ENCODE measurements at regions not wholly inside any gene's neighbourhood (a gene's known extent, or its start where the extent isn't known, plus 50 kb on each side); places are given as distances from the start of the nearest gene placed in this dataset.

DNA sequence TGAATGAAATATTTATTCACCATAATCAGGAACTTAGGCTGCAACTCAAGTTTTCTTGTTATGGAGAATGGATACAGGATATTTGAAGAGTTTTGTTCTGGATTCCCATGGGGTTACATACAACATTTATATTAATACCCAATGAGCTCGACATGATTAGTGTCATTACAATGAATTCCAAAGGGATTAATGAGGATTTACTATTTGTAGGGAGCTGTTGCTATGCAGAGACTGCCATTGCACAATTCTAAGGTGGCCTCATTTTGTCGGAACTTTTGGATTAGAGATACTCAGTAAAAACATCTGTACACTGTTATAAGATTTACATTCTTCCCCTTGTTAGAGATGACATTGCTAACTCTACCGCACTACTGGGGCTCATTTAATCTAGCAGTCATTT, 586.8 kb upstream of the MAP3K7 start:
- H3K4me3 Mint-ChIP-seq, result no peak overlapping the region
- DNase-seq (no peak), ATAC-seq (ENCODE audit: low read depth) (no peak)
- CTCF ChIA-PET, result no interaction called here
- no peaks in the 10 kb centered on the region for H3K9me3 Mint-ChIP-seq
- no peaks in the 10 kb centered on the region for H3K4me1 Mint-ChIP-seq
- H3K36me3 Mint-ChIP-seq (ENCODE audit: low read depth), result no peaks in the 10 kb centered on the region
- no peak overlapping the region for H3K27ac Mint-ChIP-seq
- TF ChIP-seq, protein P1, sequence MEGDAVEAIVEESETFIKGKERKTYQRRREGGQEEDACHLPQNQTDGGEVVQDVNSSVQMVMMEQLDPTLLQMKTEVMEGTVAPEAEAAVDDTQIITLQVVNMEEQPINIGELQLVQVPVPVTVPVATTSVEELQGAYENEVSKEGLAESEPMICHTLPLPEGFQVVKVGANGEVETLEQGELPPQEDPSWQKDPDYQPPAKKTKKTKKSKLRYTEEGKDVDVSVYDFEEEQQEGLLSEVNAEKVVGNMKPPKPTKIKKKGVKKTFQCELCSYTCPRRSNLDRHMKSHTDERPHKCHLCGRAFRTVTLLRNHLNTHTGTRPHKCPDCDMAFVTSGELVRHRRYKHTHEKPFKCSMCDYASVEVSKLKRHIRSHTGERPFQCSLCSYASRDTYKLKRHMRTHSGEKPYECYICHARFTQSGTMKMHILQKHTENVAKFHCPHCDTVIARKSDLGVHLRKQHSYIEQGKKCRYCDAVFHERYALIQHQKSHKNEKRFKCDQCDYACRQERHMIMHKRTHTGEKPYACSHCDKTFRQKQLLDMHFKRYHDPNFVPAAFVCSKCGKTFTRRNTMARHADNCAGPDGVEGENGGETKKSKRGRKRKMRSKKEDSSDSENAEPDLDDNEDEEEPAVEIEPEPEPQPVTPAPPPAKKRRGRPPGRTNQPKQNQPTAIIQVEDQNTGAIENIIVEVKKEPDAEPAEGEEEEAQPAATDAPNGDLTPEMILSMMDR (IDR thresholded peaks at IDR 0.05), result no peak
- H3K27me3 Mint-ChIP-seq, result no peaks in the 10 kb centered on the region
- POLR2A ChIA-PET, result no interaction called here
- intact Hi-C loops (cut with micrococcal nuclease), result no loop called here

DNA sequence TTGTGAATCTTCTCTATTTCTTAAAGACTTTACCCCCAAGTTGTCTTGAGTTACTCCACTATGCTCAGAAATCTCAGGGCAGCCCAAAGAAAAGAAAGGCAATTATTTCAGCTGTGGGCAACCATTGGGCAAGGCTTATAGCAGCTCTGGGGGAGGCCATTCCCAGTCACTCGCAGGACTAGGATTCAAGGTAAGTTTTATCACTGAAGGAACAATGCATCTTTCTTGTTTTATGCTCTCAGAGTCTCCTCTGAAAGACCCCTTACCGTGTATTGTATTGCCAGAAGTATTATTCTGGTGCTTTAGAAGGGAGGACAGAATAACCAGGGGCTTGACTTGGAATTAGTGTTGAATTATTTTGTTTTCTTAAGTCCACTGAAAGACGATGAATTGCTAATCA, 586.3 kb upstream of the MAP3K7 start:
- no peak for DNase-seq
- TF ChIP-seq, protein P1 (IDR thresholded peaks at IDR 0.05), result no peak
- no peaks in the 10 kb centered on the region for H3K9me3 Mint-ChIP-seq
- ChIA-PET POLR2A (no interaction called here), CTCF (no interaction called here)
- no peaks in the 10 kb centered on the region for H3K36me3 Mint-ChIP-seq (ENCODE audit: low read depth)
- intact Hi-C loops (cut with micrococcal nuclease), result no loop called here
- H3K27me3 Mint-ChIP-seq, result no peaks in the 10 kb centered on the region
- H3K27ac Mint-ChIP-seq, result no peak overlapping the region
- H3K4me3 Mint-ChIP-seq, result no peak overlapping the region
- no peak for ATAC-seq (ENCODE audit: low read depth)
- H3K4me1 Mint-ChIP-seq, result no peaks in the 10 kb centered on the region

DNA sequence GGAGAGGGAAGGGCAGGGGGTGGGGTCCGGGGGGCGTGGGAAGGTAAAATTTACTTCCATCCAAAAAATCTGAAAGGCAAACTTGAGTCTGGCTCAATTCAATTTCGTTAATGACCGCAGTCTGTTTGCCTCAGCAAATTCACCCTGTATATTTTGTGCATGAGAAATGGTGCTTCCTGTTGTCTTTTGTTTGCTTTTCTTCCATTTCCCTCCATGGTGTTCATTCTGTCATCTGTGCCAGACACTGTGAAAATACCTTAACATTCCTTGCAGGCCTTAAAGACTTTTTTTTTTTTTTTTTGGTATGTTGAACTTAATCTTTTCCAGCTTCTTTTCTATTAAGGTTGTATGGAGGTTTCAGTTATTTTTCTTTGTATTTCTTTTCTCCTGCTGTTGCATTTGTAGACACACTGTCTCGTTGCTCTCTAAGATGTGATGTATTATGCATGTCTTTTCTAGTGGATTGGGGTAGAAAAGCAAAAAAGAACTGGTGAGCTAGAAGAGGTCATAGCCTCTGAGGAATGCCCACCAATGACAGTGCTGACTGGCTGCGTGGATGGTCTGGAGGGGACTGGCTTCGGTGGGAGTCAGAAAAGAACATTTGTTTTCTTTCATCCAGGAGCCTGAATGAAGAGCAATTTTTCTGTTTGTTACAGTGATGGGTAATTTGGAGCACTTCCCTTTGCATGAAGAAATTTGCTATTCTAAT, 585.0 kb upstream of the MAP3K7 start:
- Mint-ChIP-seq H3K9me3 (no peaks in the 10 kb centered on the region), H3K4me3 (no peak overlapping the region), H3K36me3 (ENCODE audit: low read depth) (no peaks in the 10 kb centered on the region), H3K4me1 (no peaks in the 10 kb centered on the region), H3K27ac (no peak overlapping the region), H3K27me3 (no peaks in the 10 kb centered on the region)
- intact Hi-C loops (cut with micrococcal nuclease), result no loop called here
- CTCF ChIA-PET, result no interaction called here
- TF ChIP-seq, protein P1 (IDR thresholded peaks at IDR 0.05), result no peak
- POLR2A ChIA-PET, result no interaction called here
- DNase-seq (no peak), ATAC-seq (ENCODE audit: low read depth) (no peak)

DNA sequence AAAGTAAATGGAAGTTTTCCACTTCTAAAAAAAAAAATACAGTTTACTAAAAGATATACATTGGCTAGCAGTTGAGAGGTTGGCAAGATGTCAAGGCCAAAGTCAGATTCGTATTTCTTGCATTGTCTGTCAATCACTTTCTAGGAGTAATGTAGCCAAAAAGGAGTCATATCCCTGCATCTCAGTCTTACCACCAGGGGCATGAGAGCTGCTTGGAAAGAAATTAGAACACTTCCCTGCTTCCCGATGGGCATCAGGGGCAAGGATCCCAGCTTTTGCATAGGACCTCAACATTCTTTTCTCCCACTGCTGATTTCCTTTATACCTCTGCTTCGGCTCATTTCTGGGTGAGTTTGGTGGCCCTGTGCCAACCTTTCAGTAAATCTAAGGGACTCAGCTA, 581.0 kb upstream of the MAP3K7 start:
- no peak for ATAC-seq (ENCODE audit: low read depth)
- Mint-ChIP-seq H3K4me1 (no peaks in the 10 kb centered on the region), H3K36me3 (ENCODE audit: low read depth) (no peaks in the 10 kb centered on the region), H3K4me3 (no peak overlapping the region), H3K9me3 (no peaks in the 10 kb centered on the region), H3K27me3 (no peaks in the 10 kb centered on the region), H3K27ac (no peak overlapping the region)
- TF ChIP-seq, protein P1 (IDR thresholded peaks at IDR 0.05), result no peak
- no peak for DNase-seq
- ChIA-PET POLR2A (no interaction called here), CTCF (no interaction called here)
- intact Hi-C loops (cut with micrococcal nuclease), result no loop called here

DNA sequence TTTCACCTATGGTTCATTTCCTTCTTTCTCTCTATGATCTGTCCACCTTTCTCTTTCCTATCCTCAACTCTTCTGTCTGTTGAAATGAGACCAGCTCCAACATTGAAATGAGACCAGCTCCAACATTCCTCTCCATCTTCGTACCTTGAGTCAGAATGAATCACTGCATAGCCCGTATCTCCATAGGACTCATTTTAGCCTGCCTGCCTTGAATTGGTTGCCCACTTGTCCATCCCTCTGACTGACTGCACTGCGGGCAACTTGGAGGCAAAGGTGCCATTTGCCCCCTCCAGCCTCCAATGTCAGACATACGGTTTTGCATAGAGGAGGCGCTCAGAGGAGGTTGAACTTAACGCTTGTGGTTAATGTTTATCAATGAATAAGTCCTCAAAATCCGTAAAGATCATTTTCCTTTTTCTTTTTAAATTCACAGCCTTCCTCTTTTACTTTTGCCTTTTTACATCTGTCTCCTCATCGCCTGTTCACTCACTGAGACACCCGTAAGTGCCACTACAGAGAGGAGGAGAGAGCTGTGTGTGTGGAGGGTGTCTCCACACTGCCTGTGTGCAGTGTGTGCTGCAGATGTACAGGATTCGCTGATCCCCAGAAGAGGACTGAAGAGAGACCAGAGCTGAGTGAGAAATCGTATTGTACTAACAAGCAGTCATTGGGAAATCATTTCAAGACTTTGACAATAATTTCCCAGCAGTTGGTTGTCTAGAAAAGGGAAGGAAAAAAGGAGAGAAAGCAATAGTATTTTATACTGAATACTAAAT, 579.6 kb upstream of the MAP3K7 start:
- H3K27me3 Mint-ChIP-seq, result no peaks in the 10 kb centered on the region
- intact Hi-C loops (cut with micrococcal nuclease), result no loop called here
- no peaks in the 10 kb centered on the region for H3K4me1 Mint-ChIP-seq
- no peaks in the 10 kb centered on the region for H3K9me3 Mint-ChIP-seq
- no peak for DNase-seq
- TF ChIP-seq, protein P1 (IDR thresholded peaks at IDR 0.05), result no peak
- H3K36me3 Mint-ChIP-seq (ENCODE audit: low read depth), result no peaks in the 10 kb centered on the region
- no peak overlapping the region for H3K4me3 Mint-ChIP-seq
- H3K27ac Mint-ChIP-seq, result no peak overlapping the region
- ATAC-seq (ENCODE audit: low read depth), result no peak
- CTCF ChIA-PET, result no interaction called here
- POLR2A ChIA-PET, result no interaction called here

Data from activated B cell treated with CpG ODN at 0.5 μM for 24 hours (primary cell).